ENCODE measurements at regions not wholly inside any gene's neighbourhood (a gene's known extent, or its start where the extent isn't known, plus 50 kb on each side); places are given as distances from the start of the nearest gene placed in this dataset.

DNA sequence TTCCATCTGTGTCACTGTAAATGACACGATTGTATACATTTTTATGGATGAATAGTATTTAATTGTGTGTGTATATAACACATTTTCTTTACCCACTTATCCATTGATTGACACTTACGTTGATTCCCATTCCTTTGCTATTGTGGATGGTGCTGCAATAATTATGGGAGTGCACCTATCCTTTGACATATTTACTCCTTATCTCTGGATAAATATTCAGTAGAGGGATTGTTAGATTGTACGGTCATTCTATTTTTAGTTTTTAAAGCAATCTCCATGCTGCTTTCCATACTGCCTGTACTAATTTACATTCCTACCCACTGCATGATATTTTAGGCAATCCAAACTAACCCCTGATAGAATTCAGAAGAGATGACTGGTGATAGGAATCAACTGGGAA lies 980.1 kb downstream of the FSTL5 start:
- H3K9me1 ChIP-seq (replicated peaks; ENCODE audit: control insufficient read depth, extremely low read depth, insufficient read depth, low read length): no peaks in the 10 kb centered on the region
- POLR2A ChIA-PET: no interaction called here
- CTCF ChIA-PET: no interaction called here
- no peak overlapping the region for H3K4me2 ChIP-seq (ENCODE audit: insufficient read depth, low read length)
- intact Hi-C loops (cut with micrococcal nuclease) (no loop called here), dilution Hi-C loops (cut with MboI; ENCODE audit: extremely low pct_ligation_motif_present, low sequenced_read_pairs) (no loop called here)
- peaks cover 2% of the 10 kb centered on the region for H3K9me3 ChIP-seq (replicated peaks; ENCODE audit: control insufficient read depth, insufficient read depth, low read length)
- no peaks in the 10 kb centered on the region for H4K20me1 ChIP-seq (replicated peaks; ENCODE audit: control insufficient read depth, extremely low read depth, insufficient read depth, low read length)
- no peaks in the 10 kb centered on the region for H3K27me3 ChIP-seq (ENCODE audit: control insufficient read depth in 2 of 2, insufficient read depth in 2 of 2, low read length in 2 of 2)
- BruUV-seq (replicated peaks): no TSS peak
- no peaks in the 10 kb centered on the region for H3K4me1 ChIP-seq (ENCODE audit: control insufficient read depth, extremely low read depth, insufficient read depth, low read length)
- H3K79me2 ChIP-seq (ENCODE audit: control insufficient read depth, insufficient read depth, low read length): no peaks in the 10 kb centered on the region
- FAIRE-seq (no peak), DNase-seq (ENCODE audit: low read depth, low spot score) (no peak)
- H3K9ac ChIP-seq (replicated peaks; ENCODE audit: extremely low read depth, insufficient read depth, low read length): no peak overlapping the region
- no peak for TF ChIP-seq POLR2A (IDR thresholded peaks at IDR 0.05; ENCODE audit: low read depth, low read length)
- TF ChIP-seq JUN (IDR thresholded peaks at IDR 0.05; ENCODE audit: borderline replicate concordance, insufficient read depth, insufficient read length, low read depth): no peak
- TF ChIP-seq, protein P1, sequence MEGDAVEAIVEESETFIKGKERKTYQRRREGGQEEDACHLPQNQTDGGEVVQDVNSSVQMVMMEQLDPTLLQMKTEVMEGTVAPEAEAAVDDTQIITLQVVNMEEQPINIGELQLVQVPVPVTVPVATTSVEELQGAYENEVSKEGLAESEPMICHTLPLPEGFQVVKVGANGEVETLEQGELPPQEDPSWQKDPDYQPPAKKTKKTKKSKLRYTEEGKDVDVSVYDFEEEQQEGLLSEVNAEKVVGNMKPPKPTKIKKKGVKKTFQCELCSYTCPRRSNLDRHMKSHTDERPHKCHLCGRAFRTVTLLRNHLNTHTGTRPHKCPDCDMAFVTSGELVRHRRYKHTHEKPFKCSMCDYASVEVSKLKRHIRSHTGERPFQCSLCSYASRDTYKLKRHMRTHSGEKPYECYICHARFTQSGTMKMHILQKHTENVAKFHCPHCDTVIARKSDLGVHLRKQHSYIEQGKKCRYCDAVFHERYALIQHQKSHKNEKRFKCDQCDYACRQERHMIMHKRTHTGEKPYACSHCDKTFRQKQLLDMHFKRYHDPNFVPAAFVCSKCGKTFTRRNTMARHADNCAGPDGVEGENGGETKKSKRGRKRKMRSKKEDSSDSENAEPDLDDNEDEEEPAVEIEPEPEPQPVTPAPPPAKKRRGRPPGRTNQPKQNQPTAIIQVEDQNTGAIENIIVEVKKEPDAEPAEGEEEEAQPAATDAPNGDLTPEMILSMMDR (IDR thresholded peaks at IDR 0.05; ENCODE audit: extremely low read depth in 1 of 2, insufficient read depth in 1 of 2, low read depth in 1 of 2, low read length in 2 of 2): no peak
- no peak for TF ChIP-seq EZH2 (IDR thresholded peaks at IDR 0.05; ENCODE audit: borderline replicate concordance, low read depth, low read length, severe bottlenecking)
- TF ChIP-seq MYC (IDR thresholded peaks at IDR 0.05; ENCODE audit: low read depth, low read length): no peak
- TF ChIP-seq, protein P2, sequence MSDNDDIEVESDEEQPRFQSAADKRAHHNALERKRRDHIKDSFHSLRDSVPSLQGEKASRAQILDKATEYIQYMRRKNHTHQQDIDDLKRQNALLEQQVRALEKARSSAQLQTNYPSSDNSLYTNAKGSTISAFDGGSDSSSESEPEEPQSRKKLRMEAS (IDR thresholded peaks at IDR 0.05; ENCODE audit: insufficient read depth, insufficient read length): no peak
- no peak for TF ChIP-seq GATA2 (IDR thresholded peaks at IDR 0.05; ENCODE audit: insufficient read depth, insufficient read length, low read depth, low read length)
- TF ChIP-seq POLR2AphosphoS5 (IDR thresholded peaks at IDR 0.05; ENCODE audit: insufficient read depth, low read depth, low read length): no peak
- TF ChIP-seq FOS (IDR thresholded peaks at IDR 0.05; ENCODE audit: borderline replicate concordance, insufficient read depth, low read length): no peak
- no peak overlapping the region for H3K4me3 ChIP-seq (replicated peaks in 1 of 3; ENCODE audit: insufficient read depth in 1 of 3, low read depth in 1 of 3, low read length in 3 of 3)
- H2AFZ ChIP-seq (ENCODE audit: low read depth, low read length): no peak overlapping the region
- no peak overlapping the region for H3K27ac ChIP-seq (ENCODE audit: insufficient read depth, low read depth, low read length)
- H3K36me3 ChIP-seq (ENCODE audit: control insufficient read depth in 2 of 2, extremely low read depth in 1 of 2, insufficient read depth in 2 of 2, low read length in 2 of 2): no peaks in the 10 kb centered on the region

Data from endothelial cell of umbilical vein (primary cell).